Femur (tissue), 1 donor: ENCODE measurements at regions not wholly inside any gene's neighbourhood (a gene's known extent, or its start where the extent isn't known, plus 50 kb on each side); places are given as distances from the start of the nearest gene placed in this dataset.
"Not testable (repeated sequence)": the region's sequence is repeated elsewhere in the genome, so short reads cannot be mapped to it uniquely, and the experiment has no call there.

Experiments used
- DNase-seq: peaks from one replicate; pipeline ENCODE4 v3.0.0-alpha.2; 2017

DNA sequence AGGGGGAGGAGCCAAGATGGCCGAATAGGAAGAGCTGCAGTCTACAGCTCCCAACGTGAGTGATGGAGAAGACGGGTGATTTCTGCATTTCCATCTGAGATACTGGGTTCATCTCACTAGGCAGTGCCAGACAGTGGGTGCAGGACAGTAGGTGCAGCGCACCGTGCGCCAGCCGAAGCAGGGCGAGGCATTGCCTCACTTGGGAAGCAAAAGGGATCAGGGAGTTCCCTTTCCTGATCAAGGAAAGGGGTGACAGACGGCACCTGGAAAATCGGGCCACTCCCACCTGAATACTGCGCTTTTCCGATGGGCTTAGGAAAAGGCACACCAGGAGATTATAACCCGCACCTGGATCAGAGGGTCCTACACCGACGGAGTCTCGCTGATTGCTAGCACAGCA is 121.1 kb upstream of the SESTD1 start:
- not testable (repeated sequence) for DNase-seq

DNA sequence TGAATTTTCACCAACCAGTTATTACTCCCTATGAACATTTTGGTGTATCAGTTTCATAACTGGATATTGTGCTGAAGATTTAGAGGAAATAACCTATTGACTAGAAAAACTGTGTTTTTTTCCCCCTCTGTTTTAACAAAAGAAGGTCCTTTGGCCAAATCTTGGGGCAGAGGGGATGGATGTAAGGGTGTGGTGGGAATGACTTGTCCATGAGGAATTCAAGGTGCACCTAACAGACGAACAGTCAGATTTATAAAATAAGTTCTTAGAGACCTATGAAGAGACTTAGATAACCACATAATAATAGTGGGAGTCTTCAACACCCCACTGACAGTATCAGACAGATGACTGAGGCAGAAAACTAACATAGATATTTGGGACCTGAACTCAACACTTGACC is 119.3 kb upstream of the SESTD1 start:
- no peak for DNase-seq

DNA sequence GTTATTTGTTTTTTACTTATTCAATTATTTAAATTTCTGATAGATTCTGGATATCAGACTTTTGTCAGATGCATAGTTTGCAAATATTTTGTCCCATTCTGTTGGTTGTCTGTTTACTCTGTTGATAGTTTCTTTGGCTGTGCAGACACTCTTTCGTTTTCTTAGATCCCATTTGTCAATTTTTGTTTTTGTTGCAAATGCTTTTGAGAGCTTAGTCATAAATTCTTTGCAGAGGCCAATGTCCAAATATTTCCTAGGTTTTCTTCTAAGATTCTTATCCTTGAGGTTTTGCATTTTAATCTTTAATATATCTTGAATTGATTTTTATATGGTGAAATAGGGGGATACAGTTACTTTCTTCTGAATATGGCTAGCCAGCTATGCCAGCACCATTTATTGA is 112.7 kb upstream of the SESTD1 start:
- DNase-seq = no peak

DNA sequence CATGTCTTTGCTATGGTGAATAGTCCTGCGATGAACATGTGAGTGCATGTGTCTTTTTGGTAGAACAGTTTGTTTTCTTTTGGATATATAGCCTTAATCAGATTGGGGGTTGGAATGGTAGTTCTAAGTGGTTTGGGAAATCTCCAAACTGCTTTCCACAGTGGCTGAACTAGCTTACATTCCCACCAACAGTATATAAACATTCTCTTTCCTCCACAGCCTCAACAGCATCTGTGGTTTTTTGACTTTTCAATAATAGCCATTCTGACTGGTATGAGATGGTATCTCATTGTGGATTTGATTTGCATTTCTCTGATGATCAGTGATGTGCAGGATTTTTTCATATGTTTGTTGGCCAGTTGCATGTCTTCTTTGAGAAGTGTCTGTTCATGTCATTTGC is 112.2 kb upstream of the SESTD1 start:
- DNase-seq = no peak

DNA sequence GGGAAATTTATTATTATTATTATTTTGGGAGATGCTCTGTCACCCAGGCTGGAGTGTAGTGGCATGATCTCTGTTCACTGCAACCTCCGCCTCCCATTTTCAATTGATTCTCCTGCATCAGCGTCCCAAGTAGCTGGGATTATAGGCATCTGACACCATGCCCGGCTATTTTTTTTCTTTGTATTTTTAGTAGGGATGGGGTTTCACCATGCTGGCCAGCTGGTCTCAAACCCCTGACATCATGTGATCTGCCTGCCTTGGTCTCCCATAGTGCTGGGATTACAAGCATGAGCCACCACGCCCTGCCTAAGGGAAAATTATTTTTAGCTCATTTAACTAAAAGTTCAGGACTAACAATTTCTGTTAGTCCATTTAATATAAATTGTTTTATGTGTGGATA is 109.2 kb upstream of the SESTD1 start:
- DNase-seq = no peak

DNA sequence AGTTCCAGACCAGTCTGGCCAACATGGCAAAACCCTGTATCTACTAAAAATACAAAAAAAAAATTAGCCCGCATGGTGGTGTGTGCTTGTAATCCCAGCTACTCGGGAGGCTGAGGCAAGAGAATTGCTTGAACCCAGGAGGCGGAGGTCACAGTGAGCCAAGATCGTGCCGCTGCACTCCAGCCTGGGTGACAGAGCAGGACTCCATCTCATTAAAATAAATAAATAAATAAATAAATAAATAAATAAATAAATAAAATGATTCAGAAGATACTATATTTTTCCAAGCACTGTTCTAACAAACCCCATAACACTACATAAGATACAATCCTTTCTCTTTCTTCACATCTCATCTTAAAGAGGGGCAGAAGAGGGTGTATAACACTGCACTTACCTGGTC is 100.9 kb upstream of the SESTD1 start:
- DNase-seq = not testable (repeated sequence)

DNA sequence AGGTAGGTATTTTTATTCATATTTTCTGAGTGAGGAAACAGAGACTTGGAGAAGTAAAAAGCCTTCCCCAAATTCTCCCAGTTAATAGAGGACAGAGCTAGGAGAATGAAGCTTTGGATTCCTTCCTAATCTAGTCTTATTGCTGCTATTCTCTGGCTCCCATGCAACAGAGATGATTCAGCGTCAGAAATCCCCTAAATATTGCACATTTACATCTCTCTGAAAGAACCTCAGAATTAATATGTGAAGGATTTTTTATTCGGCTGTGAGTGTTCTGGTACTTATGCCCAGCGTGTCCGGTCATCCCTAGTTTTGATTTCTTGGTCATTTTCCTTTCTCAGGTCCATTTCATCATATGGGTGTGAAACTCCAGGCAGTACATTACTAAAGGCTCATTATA is 91.2 kb upstream of the SESTD1 start:
- DNase-seq = no peak

DNA sequence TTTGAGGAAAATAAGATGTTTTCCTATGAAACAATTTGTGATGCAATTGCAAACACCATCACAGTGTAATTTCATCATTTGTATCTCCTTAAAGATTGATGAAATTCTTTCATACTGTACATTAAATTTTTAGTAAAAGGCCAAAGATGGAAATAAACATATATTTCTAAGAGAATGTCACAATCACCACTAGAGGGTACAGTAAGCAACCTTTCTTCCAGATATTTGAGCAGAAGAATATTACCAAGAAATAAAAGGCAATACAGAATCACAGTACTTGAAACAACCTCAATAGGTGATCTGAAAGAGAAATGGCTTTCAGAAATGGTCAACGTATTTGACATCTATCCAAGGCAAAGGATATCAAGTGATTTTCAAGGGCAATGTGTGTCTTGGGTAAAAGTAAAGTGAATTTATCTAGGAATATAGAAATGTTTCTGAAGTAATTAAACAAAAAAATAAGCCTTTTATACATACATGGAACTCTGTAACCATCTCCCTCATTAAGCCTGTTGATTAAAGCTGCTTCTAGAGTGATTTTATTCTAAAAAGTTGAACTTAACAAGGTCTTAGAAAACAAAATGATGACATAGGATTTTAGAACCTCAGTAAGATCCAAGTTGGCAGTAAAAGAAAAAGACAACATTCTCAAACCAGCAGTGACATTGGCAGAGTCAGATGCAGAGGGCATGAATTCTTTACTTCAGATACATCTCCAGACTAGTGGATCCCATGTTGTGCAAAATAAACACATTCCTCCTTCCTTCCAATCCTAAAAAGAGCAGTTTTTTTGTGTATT is 90.3 kb upstream of the SESTD1 start:
- DNase-seq = no peak

DNA sequence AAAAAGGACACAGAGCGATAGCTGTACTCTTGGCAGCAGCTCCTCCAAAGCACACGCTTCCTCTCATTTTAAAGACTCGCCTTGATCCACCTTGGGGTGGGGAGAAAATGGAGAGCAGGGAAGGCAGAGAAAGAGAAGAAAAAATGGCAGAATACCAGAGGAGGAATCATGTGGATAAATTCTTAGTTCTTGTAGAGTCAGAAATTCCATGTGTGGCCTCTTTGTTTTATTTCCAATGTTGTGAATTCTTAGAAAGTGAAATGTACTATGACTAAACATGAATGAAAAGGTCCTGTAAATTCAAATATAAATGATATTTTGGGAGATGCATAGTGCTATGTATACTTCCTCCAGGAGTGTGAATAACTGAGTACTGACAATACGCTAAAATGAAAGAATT is 89.7 kb upstream of the SESTD1 start:
- DNase-seq = no peak

DNA sequence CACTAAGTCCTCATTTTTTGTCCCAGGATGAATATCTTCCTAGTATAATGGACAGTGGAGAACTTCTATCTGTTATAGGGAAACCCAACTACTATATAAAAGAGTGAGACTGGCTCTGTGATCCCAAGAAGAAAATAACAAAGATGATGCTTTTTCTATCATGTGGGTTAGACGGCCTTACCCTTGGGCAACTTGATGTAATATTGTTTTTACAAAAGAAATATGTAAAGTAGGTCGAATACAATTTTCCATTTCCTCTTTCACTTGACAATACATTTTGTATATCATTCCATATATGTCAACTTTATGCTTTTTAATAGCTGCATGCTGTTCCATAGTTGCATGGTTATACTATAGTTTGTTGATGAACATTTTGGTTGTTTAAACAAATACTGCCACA is 87.5 kb upstream of the SESTD1 start:
- DNase-seq = no peak

DNA sequence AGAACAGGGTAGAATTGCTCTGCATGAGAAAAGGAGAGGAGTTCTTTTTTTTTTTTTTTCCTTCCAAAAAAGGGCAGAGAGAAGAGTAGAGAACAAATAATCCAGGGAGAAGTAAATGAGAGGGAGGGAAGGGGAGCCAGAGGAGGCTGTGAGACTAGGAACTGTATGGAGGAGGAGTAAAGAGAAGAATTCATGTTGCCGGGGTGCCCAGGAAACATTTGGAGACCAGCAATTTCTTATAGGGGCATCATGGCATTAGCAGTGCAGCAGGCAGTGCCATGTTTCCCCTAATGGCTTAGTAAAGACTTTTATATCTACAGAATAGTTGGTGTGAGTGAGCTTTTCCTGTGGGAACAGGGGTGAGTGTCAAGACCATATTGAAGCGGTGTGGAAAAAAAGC is 86.4 kb upstream of the SESTD1 start:
- no peak for DNase-seq

DNA sequence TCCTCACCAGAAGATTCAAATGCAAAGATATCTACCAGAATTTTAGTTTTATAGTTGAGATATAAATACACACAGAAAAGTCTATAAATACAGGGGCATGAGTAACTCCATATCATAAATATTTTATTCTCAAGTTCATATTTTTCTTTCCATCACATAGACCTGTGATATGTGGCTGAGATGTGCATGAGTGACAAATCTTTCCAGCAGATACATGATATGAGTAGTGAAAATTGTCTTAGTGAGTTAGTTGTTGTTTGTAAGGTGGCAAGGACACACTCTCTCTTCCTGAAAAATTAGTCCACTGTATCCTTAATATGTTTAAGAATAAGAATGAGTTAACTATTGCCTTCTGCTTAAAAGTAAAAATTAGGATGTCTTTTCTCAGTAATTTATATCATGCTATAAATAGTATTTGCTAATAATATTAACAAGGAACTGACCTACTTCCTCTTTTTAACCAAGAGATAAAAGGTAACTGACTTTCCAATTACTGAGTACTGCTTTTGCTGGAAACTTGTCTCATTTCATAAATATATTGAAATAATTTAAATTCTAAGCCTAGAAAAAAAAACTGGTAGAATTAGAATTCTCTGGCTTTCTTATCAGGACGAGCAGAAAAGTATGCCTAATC is 85.2 kb upstream of the SESTD1 start:
- DNase-seq = no peak

DNA sequence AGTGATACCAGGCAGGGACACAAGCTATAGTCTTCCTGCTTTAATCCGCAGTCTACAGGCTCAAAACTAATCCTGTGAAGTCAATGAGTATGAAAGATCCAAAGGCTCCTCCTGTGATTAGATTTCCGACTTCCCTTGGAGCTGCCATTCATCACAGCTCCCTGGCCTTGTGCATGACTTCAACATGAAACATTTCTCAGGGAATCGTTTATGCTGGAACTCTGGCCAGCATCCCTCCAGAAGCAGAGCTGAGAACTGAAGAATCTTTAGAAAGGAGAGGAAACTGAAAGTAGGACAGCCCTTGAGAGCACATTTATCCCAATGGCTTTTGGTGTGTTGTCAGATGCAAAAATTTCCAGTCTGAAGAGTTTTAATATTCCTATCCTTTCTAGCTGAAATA is 84.3 kb upstream of the SESTD1 start:
- peak; percentile 21 for DNase-seq

DNA sequence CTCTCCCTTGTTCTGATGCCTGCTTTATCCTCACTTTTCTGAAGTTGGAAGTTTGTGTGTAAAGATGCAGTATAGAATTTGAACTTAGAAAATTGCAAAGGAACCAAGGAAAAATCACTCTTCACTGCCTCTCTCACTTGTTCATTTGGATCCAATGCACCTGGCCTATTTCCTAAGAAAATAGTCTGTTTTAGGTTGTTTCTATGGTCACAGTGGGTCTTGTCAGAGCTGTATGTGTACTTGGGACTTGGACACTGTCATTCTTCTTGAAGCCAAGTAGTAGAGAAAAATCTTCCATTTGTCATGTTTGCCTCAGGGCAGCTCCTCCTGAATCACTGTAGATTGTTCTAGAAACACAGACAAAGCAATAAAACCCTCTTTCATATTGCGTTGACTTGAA is 80.3 kb upstream of the SESTD1 start:
- DNase-seq = peak; percentile 22

DNA sequence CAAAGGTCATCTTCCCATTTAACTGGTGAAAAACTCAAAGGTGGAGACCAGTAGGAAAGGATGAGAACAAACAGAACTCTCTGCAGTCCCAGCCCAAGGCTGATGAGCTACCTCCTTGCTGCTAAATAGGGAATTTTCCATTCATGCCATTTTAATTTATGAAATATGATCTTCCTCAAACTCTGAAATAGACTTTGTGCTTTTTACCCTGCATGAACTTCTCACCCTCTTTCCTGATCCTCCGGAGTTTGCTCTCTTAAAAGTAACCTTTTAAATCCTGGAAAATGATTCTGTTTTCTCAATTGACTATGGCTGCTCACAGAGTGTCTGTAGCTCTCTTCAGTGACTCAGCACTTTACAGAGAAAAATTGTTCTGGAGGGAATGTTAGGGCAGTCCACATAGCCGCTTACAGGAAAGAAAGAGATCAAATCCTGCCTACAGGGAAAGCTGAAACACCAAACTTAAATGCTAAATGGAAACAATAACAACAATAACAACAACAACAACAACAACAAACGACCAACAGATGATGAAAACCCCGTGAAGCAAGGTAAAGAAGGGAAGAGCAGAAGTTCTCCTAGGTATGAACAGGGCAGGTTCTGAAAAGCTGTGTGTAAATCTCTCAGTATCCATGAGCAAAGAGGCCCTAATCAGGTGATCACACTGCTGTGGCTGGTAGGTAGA is 79.8 kb upstream of the SESTD1 start:
- no peak for DNase-seq

DNA sequence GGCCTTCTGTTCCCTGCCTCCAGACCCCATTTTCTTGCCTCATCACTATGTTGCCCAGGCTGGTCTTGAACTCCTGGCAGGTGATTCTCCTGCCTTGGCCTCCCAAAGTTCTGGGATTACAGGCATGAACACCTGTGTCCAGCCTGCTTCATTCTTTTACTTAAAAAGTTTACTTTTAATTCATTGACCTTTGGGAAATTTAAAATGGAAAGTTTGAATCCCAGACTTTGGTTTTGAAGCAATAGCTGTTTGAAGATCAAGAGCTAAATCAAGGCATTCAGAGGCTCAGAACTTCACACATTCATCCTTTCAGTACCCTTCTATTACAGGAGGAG is 79.3 kb upstream of the SESTD1 start:
- no peak for DNase-seq

DNA sequence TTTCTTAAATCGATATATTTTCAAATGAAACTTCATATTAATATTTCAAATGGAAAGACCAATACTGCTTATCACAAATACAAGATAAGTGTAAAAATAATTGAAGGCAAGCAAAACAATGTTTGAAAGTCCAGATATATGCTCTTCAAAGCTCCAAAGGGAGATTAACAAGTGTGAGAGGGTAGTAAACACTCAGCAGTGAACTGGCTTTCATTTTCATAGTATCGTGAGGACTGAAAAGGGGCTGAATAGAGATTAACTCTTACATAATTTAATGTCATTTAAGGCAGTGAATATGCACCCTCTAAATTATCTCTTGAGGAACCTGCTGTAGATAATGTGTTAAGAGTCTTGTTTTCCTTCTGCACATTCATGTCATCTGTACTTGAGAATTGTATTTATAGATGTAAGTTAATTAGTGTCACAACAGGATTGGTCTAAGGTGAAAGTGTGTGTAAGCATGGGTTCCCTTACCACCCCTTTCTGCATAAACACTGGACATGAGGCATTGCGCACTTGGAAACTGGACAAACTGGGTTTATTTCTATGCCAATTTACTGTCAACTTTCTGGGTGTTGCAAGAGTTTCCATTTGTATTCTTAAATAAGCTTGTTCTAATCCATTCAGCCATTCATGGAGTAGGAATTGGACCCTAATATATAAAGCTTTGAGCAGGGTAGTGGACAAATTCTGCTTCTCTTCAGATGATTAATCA is 76.7 kb upstream of the SESTD1 start:
- DNase-seq = no peak

DNA sequence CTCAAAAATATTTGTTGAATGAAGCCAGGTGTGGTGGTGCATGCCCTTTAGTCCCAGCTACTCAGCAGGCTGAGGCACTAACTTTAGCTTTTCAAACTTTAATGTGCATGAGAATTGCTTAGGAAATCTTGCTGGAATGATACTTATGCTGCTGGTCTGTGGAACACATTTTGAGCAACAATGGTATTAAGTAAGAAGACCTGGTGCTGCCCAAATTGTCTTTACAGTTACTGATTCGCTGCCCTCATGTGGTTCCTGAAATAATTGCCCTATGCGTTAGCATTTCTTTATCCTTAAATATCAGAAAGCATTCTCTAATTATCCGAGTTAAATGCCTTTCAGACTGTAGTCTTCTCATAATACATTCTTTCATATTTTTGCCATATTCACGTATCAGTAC is 76.0 kb upstream of the SESTD1 start:
- DNase-seq = no peak

DNA sequence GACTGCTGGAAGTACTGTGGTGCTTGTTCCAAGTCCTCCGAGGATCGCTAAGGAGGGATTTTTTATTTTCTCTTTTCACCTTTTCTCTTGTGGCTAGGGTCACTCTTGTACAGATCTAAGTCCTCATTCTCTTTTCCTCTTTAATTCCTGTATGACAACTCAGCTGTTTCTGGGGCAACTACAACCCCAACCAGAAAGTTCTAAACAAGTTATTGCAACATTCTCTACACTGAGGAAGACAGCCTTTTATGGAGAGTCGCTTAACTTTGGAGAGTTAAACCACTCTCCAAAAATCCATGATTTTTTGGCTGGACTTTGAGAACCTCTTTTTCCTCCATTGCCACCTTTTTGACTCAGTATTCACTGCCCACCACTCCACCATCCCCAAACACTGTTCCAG is 74.0 kb upstream of the SESTD1 start:
- DNase-seq = no peak

DNA sequence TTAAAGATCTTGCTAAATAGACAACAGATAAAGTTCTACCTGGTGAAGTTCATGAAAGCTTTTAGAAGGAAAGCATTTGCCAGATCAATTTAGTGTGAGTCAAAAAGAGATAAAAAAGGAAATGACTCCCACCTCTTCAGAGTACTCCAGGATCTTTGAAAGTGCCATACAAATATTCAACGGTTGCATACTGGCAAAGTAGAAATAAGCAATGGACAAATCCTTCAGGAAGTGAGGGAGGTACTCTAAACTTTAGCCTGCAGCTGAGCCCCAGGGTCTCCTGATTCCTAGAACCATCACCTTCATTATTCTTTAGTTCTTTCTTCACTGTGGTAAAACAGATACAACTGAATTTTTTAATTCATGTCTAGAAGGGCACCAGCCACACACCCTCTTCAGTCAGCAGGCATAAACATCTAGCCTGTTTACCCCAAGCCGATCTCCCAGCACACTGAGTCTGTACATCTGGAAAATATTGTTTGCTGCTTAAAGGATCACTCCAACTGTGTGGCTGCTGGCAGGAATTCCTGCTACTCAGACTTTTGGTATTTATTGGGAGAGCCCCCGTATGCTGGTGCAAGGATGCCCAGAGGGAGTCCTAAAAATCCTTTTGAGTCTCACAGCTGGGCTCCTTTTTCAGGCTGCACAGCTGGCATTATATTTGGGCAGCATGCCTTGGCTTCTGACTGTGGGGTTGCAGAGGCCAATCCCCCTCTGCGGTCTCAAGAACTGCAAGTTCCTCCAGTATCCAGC is 72.3 kb upstream of the SESTD1 start:
- DNase-seq = peak; percentile 66

DNA sequence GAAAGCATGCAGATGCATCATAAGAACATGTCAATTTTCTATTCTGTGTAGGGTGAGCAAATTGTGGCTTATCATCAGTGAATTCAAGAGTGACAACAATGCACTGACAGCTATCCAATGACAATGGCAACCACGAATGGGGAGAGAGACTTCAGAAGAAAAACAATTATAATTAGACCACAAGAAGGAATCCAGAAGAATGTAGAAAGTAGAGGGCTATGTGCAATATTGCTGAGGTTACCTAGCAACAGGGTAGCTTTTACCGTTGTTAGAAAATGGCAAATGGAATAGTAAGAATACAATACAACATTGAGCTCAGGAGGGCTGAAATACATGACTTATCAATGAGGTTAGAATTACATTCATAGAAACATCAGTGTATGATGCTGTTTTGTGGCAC is 71.1 kb upstream of the SESTD1 start:
- no peak for DNase-seq

DNA sequence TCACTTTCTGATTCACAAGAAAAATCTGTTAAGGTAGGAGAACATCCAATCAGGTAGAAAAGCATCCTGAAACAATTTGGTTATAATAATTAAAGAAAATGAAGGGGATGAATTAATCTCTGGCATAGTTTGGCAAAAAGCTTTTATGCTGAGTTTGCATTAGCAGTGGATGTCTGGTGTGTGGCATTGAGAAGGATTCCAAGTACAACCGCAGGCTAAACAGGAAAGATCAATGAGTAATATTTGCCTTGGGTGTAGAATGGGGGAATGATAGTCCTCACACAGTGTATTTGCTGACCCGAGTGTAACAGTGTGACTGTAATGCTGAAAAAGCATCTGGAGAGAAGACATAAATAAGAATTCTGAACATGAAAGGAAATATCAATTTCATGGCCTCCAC is 68.3 kb upstream of the SESTD1 start:
- no peak for DNase-seq

DNA sequence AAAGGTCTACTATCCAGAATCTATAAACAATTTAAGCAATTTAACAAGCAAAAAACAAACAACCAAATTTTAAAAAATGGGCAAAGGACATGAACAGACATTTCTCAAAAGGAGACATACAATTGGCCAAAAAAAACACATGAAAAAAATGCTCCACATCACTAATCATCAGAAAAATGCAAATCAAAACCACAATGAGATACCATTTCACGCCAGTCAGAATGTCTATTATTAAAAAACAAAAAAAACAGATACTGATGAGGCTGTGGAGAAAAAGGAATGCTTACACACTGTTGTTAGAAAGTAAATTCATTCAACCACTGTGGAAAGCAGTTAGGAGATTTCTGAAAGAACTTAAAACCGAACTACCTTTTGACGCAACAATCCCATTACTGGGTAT is 66.4 kb upstream of the SESTD1 start:
- no peak for DNase-seq
